ENCODE measurements at regions not wholly inside any gene's neighbourhood (a gene's known extent, or its start where the extent isn't known, plus 50 kb on each side); places are given as distances from the start of the nearest gene placed in this dataset.

- Histone ChIP-seq H4K20me1 (ENCODE audit: insufficient read depth) (no peaks in the 10 kb centered on the region), H3K4me1 (replicated peaks; ENCODE audit: insufficient read depth) (no peaks in the 10 kb centered on the region), H3K4me3 (no peak overlapping the region), H3K9me3 (ENCODE audit: insufficient read depth, low read depth) (no peaks in the 10 kb centered on the region), H3K79me2 (ENCODE audit: low read depth) (no peaks in the 10 kb centered on the region), H3K9me2 (ENCODE audit: insufficient read depth) (no peaks in the 10 kb centered on the region), H2AFZ (no peak overlapping the region), H3K27ac (no peak overlapping the region), H3K27me3 (ENCODE audit: insufficient read depth, low read depth) (no peaks in the 10 kb centered on the region), H3K36me3 (ENCODE audit: low read depth) (no peaks in the 10 kb centered on the region), H3F3A (ENCODE audit: insufficient read depth, low read depth) (no peaks in the 10 kb centered on the region), H3K4me2 (no peak overlapping the region)
- intact Hi-C loops (cut with micrococcal nuclease; ENCODE audit: unreplicated experiment) = no loop called here
- BruUV-seq (replicated peaks) = no TSS peak
- TF ChIP-seq EZH2 (IDR thresholded peaks at IDR 0.05; ENCODE audit: low read depth) (no peak), CTCF (conservative IDR thresholded peaks at IDR 0.05) (no peak)
- POLR2A ChIA-PET (ENCODE audit: unreplicated experiment) = no interaction called here
- no peak for DNase-seq
- CTCF ChIA-PET = no interaction called here
Measured at GRCh38 chr6:93954584-93954983, 535.2 kb upstream of the EPHA7 start.

DNA sequence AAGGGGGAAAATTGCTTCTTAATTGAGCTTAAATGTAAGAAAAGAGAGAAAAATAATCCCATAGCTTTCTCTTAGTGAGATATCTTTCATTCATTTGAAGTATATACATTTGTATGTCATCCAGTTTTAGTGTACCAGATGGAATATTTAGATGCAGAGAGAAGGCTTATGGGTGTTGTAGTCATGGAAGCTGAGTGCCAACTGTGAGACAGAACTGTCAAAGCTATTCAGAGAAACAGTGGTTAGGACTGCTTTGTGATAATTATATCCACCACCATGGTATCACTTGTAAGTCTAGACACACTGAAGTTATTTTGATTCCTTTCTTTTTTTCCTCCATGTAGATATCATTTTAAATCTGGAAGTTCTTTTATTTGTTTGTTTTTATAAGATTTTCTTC, 524.3 kb upstream of the EPHA7 start:
- DNase-seq = no peak
- H3K4me1 ChIP-seq (replicated peaks; ENCODE audit: insufficient read depth) = no peaks in the 10 kb centered on the region
- no peak overlapping the region for H3K27ac ChIP-seq
- ChIA-PET POLR2A (ENCODE audit: unreplicated experiment) (no interaction called here), CTCF (no interaction called here)
- H3K79me2 ChIP-seq (ENCODE audit: low read depth) = no peaks in the 10 kb centered on the region
- no peaks in the 10 kb centered on the region for H4K20me1 ChIP-seq (ENCODE audit: insufficient read depth)
- intact Hi-C loops (cut with micrococcal nuclease; ENCODE audit: unreplicated experiment) = no loop called here
- no peak overlapping the region for H2AFZ ChIP-seq
- H3F3A ChIP-seq (ENCODE audit: insufficient read depth, low read depth) = no peaks in the 10 kb centered on the region
- H3K27me3 ChIP-seq (ENCODE audit: insufficient read depth, low read depth) = no peaks in the 10 kb centered on the region
- TF ChIP-seq EZH2 (IDR thresholded peaks at IDR 0.05; ENCODE audit: low read depth) (no peak), CTCF (conservative IDR thresholded peaks at IDR 0.05) (no peak)
- H3K4me3 ChIP-seq = no peak overlapping the region
- H3K36me3 ChIP-seq (ENCODE audit: low read depth) = no peaks in the 10 kb centered on the region
- no peak overlapping the region for H3K4me2 ChIP-seq
- BruUV-seq (replicated peaks) = no TSS peak
- no peaks in the 10 kb centered on the region for H3K9me2 ChIP-seq (ENCODE audit: insufficient read depth)
- no peaks in the 10 kb centered on the region for H3K9me3 ChIP-seq (ENCODE audit: insufficient read depth, low read depth)

GRCh38 chr6:93940381-93940780, 521.0 kb upstream of the EPHA7 start:
- no peaks in the 10 kb centered on the region for H4K20me1 ChIP-seq (ENCODE audit: insufficient read depth)
- H3K9me3 ChIP-seq (ENCODE audit: insufficient read depth, low read depth) = no peaks in the 10 kb centered on the region
- H2AFZ ChIP-seq = no peak overlapping the region
- no peak overlapping the region for H3K4me2 ChIP-seq
- intact Hi-C loops (cut with micrococcal nuclease; ENCODE audit: unreplicated experiment) = no loop called here
- no peaks in the 10 kb centered on the region for H3K79me2 ChIP-seq (ENCODE audit: low read depth)
- no peak overlapping the region for H3K4me3 ChIP-seq
- no peaks in the 10 kb centered on the region for H3K4me1 ChIP-seq (replicated peaks; ENCODE audit: insufficient read depth)
- DNase-seq = no peak
- BruUV-seq (replicated peaks) = no TSS peak
- no peaks in the 10 kb centered on the region for H3K36me3 ChIP-seq (ENCODE audit: low read depth)
- H3K27me3 ChIP-seq (ENCODE audit: insufficient read depth, low read depth) = no peaks in the 10 kb centered on the region
- TF ChIP-seq EZH2 (IDR thresholded peaks at IDR 0.05; ENCODE audit: low read depth) (no peak), CTCF (conservative IDR thresholded peaks at IDR 0.05) (no peak)
- POLR2A ChIA-PET (ENCODE audit: unreplicated experiment) = no interaction called here
- no peak overlapping the region for H3K27ac ChIP-seq
- H3K9me2 ChIP-seq (ENCODE audit: insufficient read depth) = no peaks in the 10 kb centered on the region
- H3F3A ChIP-seq (ENCODE audit: insufficient read depth, low read depth) = no peaks in the 10 kb centered on the region
- CTCF ChIA-PET = no interaction called here
